ENCODE measurements at regions not wholly inside any gene's neighbourhood (a gene's known extent, or its start where the extent isn't known, plus 50 kb on each side); places are given as distances from the start of the nearest gene placed in this dataset.

GRCh38 chr1:59057211-59057694 lies 239.6 kb upstream of the FGGY start:
- no peak for DNase-seq (ENCODE audit: low read depth, low spot score)
- H3K79me2 ChIP-seq (ENCODE audit: control insufficient read depth, insufficient read depth, low read length), result no peaks in the 10 kb centered on the region
- H3K9ac ChIP-seq (ENCODE audit: control insufficient read depth, extremely low read depth, insufficient read depth, low read length), result no peak overlapping the region
- no peaks in the 10 kb centered on the region for H3K27me3 ChIP-seq (ENCODE audit: control insufficient read depth, extremely low read depth, insufficient read depth, low read length)
- FAIRE-seq, result no peak
- H3K9me3 ChIP-seq (ENCODE audit: control insufficient read depth, low read depth, low read length), result no peaks in the 10 kb centered on the region
- dilution Hi-C loops (cut with MboI; ENCODE audit: extremely low pct_ligation_motif_present, low sequenced_read_pairs), result no loop called here
- H3K4me2 ChIP-seq (ENCODE audit: control insufficient read depth, extremely low read depth, insufficient read depth, low read depth, low read length), result no peak overlapping the region
- H2AFZ ChIP-seq (ENCODE audit: control insufficient read depth, low read length), result no peak overlapping the region
- no peaks in the 10 kb centered on the region for H3K9me1 ChIP-seq (ENCODE audit: control insufficient read depth, extremely low read depth, insufficient read depth, low read length)
- H3K27ac ChIP-seq (ENCODE audit: control insufficient read depth, insufficient read depth, low read length), result no peak overlapping the region
- TF ChIP-seq CTCF (optimal IDR thresholded peaks at IDR 0.05 in 1 of 3, IDR thresholded peaks at IDR 0.05 in 1 of 3, conservative IDR thresholded peaks at IDR 0.05 in 1 of 3; ENCODE audit: extremely low read depth in 1 of 3, insufficient read depth in 2 of 3, low read length in 3 of 3), result peak in 1 of 3 experiments; percentile 20
- no peak for TF ChIP-seq EZH2 (IDR thresholded peaks at IDR 0.05; ENCODE audit: low read length)
- H3K36me3 ChIP-seq (ENCODE audit: control insufficient read depth in 2 of 2, extremely low read depth in 1 of 2, insufficient read depth in 2 of 2, low read length in 2 of 2), result no peaks in the 10 kb centered on the region
- peaks cover 17% of the 10 kb centered on the region for H3K4me1 ChIP-seq (ENCODE audit: control insufficient read depth, extremely low read depth, insufficient read depth, low read length)
- H3K4me3 ChIP-seq (ENCODE audit: control insufficient read depth in 2 of 3, extremely low read depth in 1 of 3, insufficient read depth in 2 of 3, low read depth in 1 of 3, low read length in 3 of 3), result no peak overlapping the region
- no peaks in the 10 kb centered on the region for H4K20me1 ChIP-seq (ENCODE audit: control insufficient read depth, extremely low read depth, insufficient read depth, low read length)

DNA sequence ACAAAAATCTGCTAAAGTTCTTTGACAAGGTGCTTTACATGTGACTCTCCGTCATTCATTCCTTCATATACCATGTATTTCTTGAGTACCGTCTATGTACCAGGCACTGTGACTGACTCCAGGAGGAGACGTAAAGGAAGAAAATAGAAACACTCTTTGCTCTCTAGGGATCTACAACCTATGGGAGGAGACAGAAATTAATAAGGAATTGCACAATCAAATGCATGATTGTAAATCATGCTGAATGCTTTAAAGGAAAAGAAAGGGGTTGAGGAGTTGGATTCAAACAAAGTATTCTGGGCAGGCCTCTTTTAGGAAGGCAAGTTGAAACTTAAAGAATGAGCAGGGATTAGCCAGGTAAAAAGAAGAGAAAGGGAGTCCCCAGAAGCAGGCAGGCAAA lies 239.1 kb upstream of the FGGY start:
- dilution Hi-C loops (cut with MboI; ENCODE audit: extremely low pct_ligation_motif_present, low sequenced_read_pairs), result no loop called here
- H3K4me2 ChIP-seq (ENCODE audit: control insufficient read depth, extremely low read depth, insufficient read depth, low read depth, low read length), result no peak overlapping the region

More for the DNA sequence above, 239.1 kb upstream of the FGGY start:
- no peak overlapping the region for H2AFZ ChIP-seq (ENCODE audit: control insufficient read depth, low read length)
- no peaks in the 10 kb centered on the region for H4K20me1 ChIP-seq (ENCODE audit: control insufficient read depth, extremely low read depth, insufficient read depth, low read length)
- H3K9me1 ChIP-seq (ENCODE audit: control insufficient read depth, extremely low read depth, insufficient read depth, low read length), result no peaks in the 10 kb centered on the region
- TF ChIP-seq CTCF (optimal IDR thresholded peaks at IDR 0.05 in 1 of 3, IDR thresholded peaks at IDR 0.05 in 1 of 3, conservative IDR thresholded peaks at IDR 0.05 in 1 of 3; ENCODE audit: extremely low read depth in 1 of 3, insufficient read depth in 2 of 3, low read length in 3 of 3), result no peak
- no peak for TF ChIP-seq EZH2 (IDR thresholded peaks at IDR 0.05; ENCODE audit: low read length)
- H3K79me2 ChIP-seq (ENCODE audit: control insufficient read depth, insufficient read depth, low read length), result no peaks in the 10 kb centered on the region
- no peak overlapping the region for H3K9ac ChIP-seq (ENCODE audit: control insufficient read depth, extremely low read depth, insufficient read depth, low read length)
- no peaks in the 10 kb centered on the region for H3K36me3 ChIP-seq (ENCODE audit: control insufficient read depth in 2 of 2, extremely low read depth in 1 of 2, insufficient read depth in 2 of 2, low read length in 2 of 2)
- FAIRE-seq, result peak; percentile 13
- H3K4me1 ChIP-seq (ENCODE audit: control insufficient read depth, extremely low read depth, insufficient read depth, low read length), result peaks cover 19% of the 10 kb centered on the region
- H3K27ac ChIP-seq (ENCODE audit: control insufficient read depth, insufficient read depth, low read length), result no peak overlapping the region
- DNase-seq (ENCODE audit: low read depth, low spot score), result no peak
- H3K27me3 ChIP-seq (ENCODE audit: control insufficient read depth, extremely low read depth, insufficient read depth, low read length), result no peaks in the 10 kb centered on the region
- H3K9me3 ChIP-seq (ENCODE audit: control insufficient read depth, low read depth, low read length), result no peaks in the 10 kb centered on the region
- no peak overlapping the region for H3K4me3 ChIP-seq (ENCODE audit: control insufficient read depth in 2 of 3, extremely low read depth in 1 of 3, insufficient read depth in 2 of 3, low read depth in 1 of 3, low read length in 3 of 3)
